MM.1S (cell line): ENCODE measurements at regions not wholly inside any gene's neighbourhood (a gene's known extent, or its start where the extent isn't known, plus 50 kb on each side); places are given as distances from the start of the nearest gene placed in this dataset.

ENCODE experiments used
- DNase-seq: peaks from one replicate; pipeline ENCODE4 v3.0.0-alpha.2; 2015
- H2AFZ ChIP-seq: fragments of 300-600 bp; sonication (generic); 2 replicates; pipeline ENCODE4 v1.6.0; 2016; ENCODE audit warnings: antibody characterized with exemption, low read length
- H3F3A ChIP-seq: fragments of 300-600 bp; sonication (generic); 2 replicates; pipeline ENCODE4 v1.6.1; 2016; ENCODE audit warnings: mild to moderate bottlenecking, antibody characterized with exemption, low read length, moderate library complexity, mixed read lengths; ENCODE audit not compliant: insufficient read depth
- H3K27ac ChIP-seq: fragments of 300-600 bp; sonication (generic); 2 replicates; pipeline ENCODE4 v1.5.1; 2016; ENCODE audit warnings: mild to moderate bottlenecking, low read length
- H3K27me3 ChIP-seq: fragments of 300-600 bp; sonication (generic); replicated peaks from 2 replicates; pipeline ENCODE4 v1.6.0; 2016; ENCODE audit warnings: low read length; ENCODE audit not compliant: insufficient read depth
- H3K36me3 ChIP-seq: fragments of 300-600 bp; sonication (generic); replicated peaks from 2 replicates; pipeline ENCODE4 v1.6.1; 2016; ENCODE audit warnings: mild to moderate bottlenecking, low read length, mixed read lengths; ENCODE audit not compliant: insufficient read depth
- H3K4me1 ChIP-seq: fragments of 300-600 bp; sonication (generic); 2 replicates; pipeline ENCODE4 v1.6.1; 2016; ENCODE audit warnings: low read length, mixed read lengths
- H3K4me2 ChIP-seq: fragments of 300-600 bp; sonication (generic); 2 replicates; pipeline ENCODE4 v1.6.0; 2016; ENCODE audit warnings: low read depth, low read length
- H3K4me3 ChIP-seq: fragments of 300-600 bp; sonication (generic); 2 replicates; pipeline ENCODE4 v1.5.1; 2016; ENCODE audit warnings: low read length, mixed read lengths
- H3K79me2 ChIP-seq: fragments of 300-600 bp; sonication (generic); 2 replicates; pipeline ENCODE4 v1.6.1; 2016; ENCODE audit warnings: mixed run types, low read length, mixed read lengths
- H3K9ac ChIP-seq: fragments of 300-600 bp; sonication (generic); 2 replicates; pipeline ENCODE4 v1.6.1; 2016; ENCODE audit warnings: low read length, mixed read lengths
- H3K9me2 ChIP-seq: fragments of 300-600 bp; sonication (generic); replicated peaks from 2 replicates; pipeline ENCODE4 v1.6.1; 2016; ENCODE audit warnings: mild to moderate bottlenecking, low read length, mixed read lengths; ENCODE audit not compliant: insufficient read depth
- H3K9me3 ChIP-seq: fragments of 300-600 bp; sonication (generic); replicated peaks from 2 replicates; pipeline ENCODE4 v1.6.1; 2016; ENCODE audit warnings: mild to moderate bottlenecking, low read length, mixed read lengths; ENCODE audit not compliant: insufficient read depth
- H4K20me1 ChIP-seq: fragments of 300-600 bp; sonication (generic); 2 replicates; pipeline ENCODE4 v1.6.1; 2016; ENCODE audit warnings: mild to moderate bottlenecking, low read length, moderate library complexity, mixed read lengths; ENCODE audit not compliant: insufficient read depth
- CTCF ChIP-seq: fragments of 300-600 bp; sonication (generic); IDR thresholded peaks from 2 replicates; pipeline ENCODE4 v1.5.1; 2016; ENCODE audit warnings: antibody characterized with exemption, low read length, mixed read lengths
- EZH2 ChIP-seq: fragments of 300-600 bp; sonication (generic); optimal IDR thresholded peaks from 2 replicates; pipeline ENCODE3; 2017; ENCODE audit warnings: low read depth, mild to moderate bottlenecking, antibody characterized with exemption, low read length, mixed read lengths
- EZH2phosphoT487 ChIP-seq: fragments of 300-600 bp; sonication (generic); IDR thresholded peaks from 2 replicates; pipeline ENCODE4 v1.6.1; 2018; ENCODE audit warnings: antibody characterized with exemption, low read length

- Histone ChIP-seq H3K79me2 (no peaks in the 10 kb centered on the region), H3K27me3 (no peaks in the 10 kb centered on the region), H3K4me2 (no peak overlapping the region), H3K36me3 (no peaks in the 10 kb centered on the region), H3K4me3 (no peak overlapping the region), H3K4me1 (no peaks in the 10 kb centered on the region), H3F3A (no peaks in the 10 kb centered on the region), H2AFZ (no peak overlapping the region), H3K9me2 (no peaks in the 10 kb centered on the region), H4K20me1 (no peaks in the 10 kb centered on the region), H3K27ac (no peak overlapping the region), H3K9me3 (no peaks in the 10 kb centered on the region), H3K9ac (no peak overlapping the region)
- DNase-seq: no peak
- no peak for TF ChIP-seq CTCF
- no peak for TF ChIP-seq EZH2phosphoT487
- TF ChIP-seq EZH2: no peak
Observed at GRCh38 chr3:87128006-87128405, 99.1 kb upstream of the CHMP2B start.

- H3K9me2 ChIP-seq: no peaks in the 10 kb centered on the region
- no peak overlapping the region for H3K4me3 ChIP-seq
Observed at GRCh38 chr3:87127281-87127680, 99.8 kb upstream of the CHMP2B start.

GRCh38 chr3:87126321-87126720, 100.8 kb upstream of the CHMP2B start:
- no peak overlapping the region for H3K4me2 ChIP-seq
- no peak overlapping the region for H3K4me3 ChIP-seq
- no peaks in the 10 kb centered on the region for H3K4me1 ChIP-seq
- no peaks in the 10 kb centered on the region for H3K27me3 ChIP-seq
- no peaks in the 10 kb centered on the region for H3K36me3 ChIP-seq
- H3K27ac ChIP-seq: no peak overlapping the region
- H3F3A ChIP-seq: no peaks in the 10 kb centered on the region
- DNase-seq: no peak
- H3K9me2 ChIP-seq: no peaks in the 10 kb centered on the region
- TF ChIP-seq CTCF: no peak
- TF ChIP-seq EZH2: no peak
- TF ChIP-seq EZH2phosphoT487: no peak
- H3K79me2 ChIP-seq: no peaks in the 10 kb centered on the region
- no peak overlapping the region for H2AFZ ChIP-seq
- no peaks in the 10 kb centered on the region for H4K20me1 ChIP-seq
- no peaks in the 10 kb centered on the region for H3K9me3 ChIP-seq
- no peak overlapping the region for H3K9ac ChIP-seq

More at GRCh38 chr3:87127281-87127680, 99.8 kb upstream of the CHMP2B start:
- Histone ChIP-seq H3F3A (no peaks in the 10 kb centered on the region), H3K9ac (no peak overlapping the region), H3K9me3 (no peaks in the 10 kb centered on the region), H3K4me2 (no peak overlapping the region), H4K20me1 (no peaks in the 10 kb centered on the region), H3K27me3 (no peaks in the 10 kb centered on the region), H3K79me2 (no peaks in the 10 kb centered on the region), H2AFZ (no peak overlapping the region), H3K36me3 (no peaks in the 10 kb centered on the region), H3K27ac (no peak overlapping the region), H3K4me1 (no peaks in the 10 kb centered on the region)
- TF ChIP-seq CTCF: no peak
- TF ChIP-seq EZH2phosphoT487: no peak
- TF ChIP-seq EZH2: no peak
- DNase-seq: no peak
